Small intestine (tissue), 7 donors: ENCODE measurements at regions not wholly inside any gene's neighbourhood (a gene's known extent, or its start where the extent isn't known, plus 50 kb on each side); places are given as distances from the start of the nearest gene placed in this dataset.
A peak's percentile ranks its signal among the peaks of the same experiment; 100 is the strongest.
"Not testable (repeated sequence)": the region's sequence is repeated elsewhere in the genome, so short reads cannot be mapped to it uniquely, and the experiment has no call there.

Experiments used
- DNase-seq, 2 donors: peaks; one replicate each; pipeline versions ENCODE4 v3.0.0 to v3.0.0-alpha.2; 2013
- FAIRE-seq: peaks from 2 replicates; lab custom pipeline; 2012; peaks lifted over from hg19 to GRCh38; lab: Jason Lieb, UNC
- H3K27ac ChIP-seq, 3 donors: one replicate each; pipeline ENCODE4 v1.5.1; 2013; ENCODE audit warnings: low read length in 2 of 3, mild to moderate bottlenecking in 2 of 3, control low read depth in 1 of 3, inconsistent platforms in 1 of 3, low read depth in 1 of 3, moderate library complexity in 1 of 3
- H3K27me3 ChIP-seq, 3 donors: one replicate each; pipeline ENCODE4 v1.6.1; 2013; ENCODE audit warnings: low read length in 3 of 3, inconsistent platforms in 1 of 3; ENCODE audit not compliant: control insufficient read depth in 3 of 3, insufficient read depth in 3 of 3
- H3K36me3 ChIP-seq, 3 donors: one replicate each; pipeline ENCODE4 v1.6.1; 2013; ENCODE audit warnings: low read length in 3 of 3, inconsistent platforms in 1 of 3, low read depth in 1 of 3, mild to moderate bottlenecking in 1 of 3, moderate library complexity in 1 of 3; ENCODE audit not compliant: control insufficient read depth in 3 of 3, insufficient read depth in 2 of 3
- H3K4me1 ChIP-seq, 3 donors: one replicate each; pipeline ENCODE4 v1.6.1; 2013; ENCODE audit warnings: low read length in 2 of 3, inconsistent platforms in 1 of 3, low read depth in 1 of 3, mild to moderate bottlenecking in 1 of 3, moderate library complexity in 1 of 3; ENCODE audit not compliant: control insufficient read depth in 3 of 3, insufficient read depth in 2 of 3
- H3K4me3 ChIP-seq, 3 donors: one replicate each; pipeline ENCODE4 v1.5.1; 2013; ENCODE audit warnings: low read length in 3 of 3, control low read depth in 1 of 3, inconsistent platforms in 1 of 3, low read depth in 1 of 3, mild to moderate bottlenecking in 1 of 3, moderate library complexity in 1 of 3
- H3K9me3 ChIP-seq, 2 donors: one replicate each; pipeline ENCODE4 v1.6.1; 2013; ENCODE audit warnings: low read depth in 1 of 2, low read length in 1 of 2; ENCODE audit not compliant: control insufficient read depth in 2 of 2, insufficient read depth in 1 of 2
- WGBS, 3 donors: extraction: QIAGEN DNeasy Blood & Tissue Kit; methylation state at CpG; one replicate each; pipeline ENCODE4 v1.1.7; 2013; 5-methylcytosine and 5-hydroxymethylcytosine counted together
- donor health status: healthy with polysubstance abuse.
- donor health status: control.
- donor health status: control.
- donor health status: Bipolar disorder and iron deficiency.
- donor health status: healthy.

GRCh38 chr7:23925088-23925487 is 215.1 kb downstream of the STK31 start:
- FAIRE-seq (no peak), DNase-seq (no peak)
- Histone ChIP-seq H3K36me3 (no peaks in the 10 kb centered on the region), H3K27ac (no peak overlapping the region), H3K9me3 (no peaks in the 10 kb centered on the region), H3K4me3 (no peak overlapping the region), H3K27me3 (no peaks in the 10 kb centered on the region), H3K4me1 (no peaks in the 10 kb centered on the region)
- WGBS, 3 donors = 77 to 82% (median 82%) methylated on average over 5 of the region's 5 CpGs

DNA sequence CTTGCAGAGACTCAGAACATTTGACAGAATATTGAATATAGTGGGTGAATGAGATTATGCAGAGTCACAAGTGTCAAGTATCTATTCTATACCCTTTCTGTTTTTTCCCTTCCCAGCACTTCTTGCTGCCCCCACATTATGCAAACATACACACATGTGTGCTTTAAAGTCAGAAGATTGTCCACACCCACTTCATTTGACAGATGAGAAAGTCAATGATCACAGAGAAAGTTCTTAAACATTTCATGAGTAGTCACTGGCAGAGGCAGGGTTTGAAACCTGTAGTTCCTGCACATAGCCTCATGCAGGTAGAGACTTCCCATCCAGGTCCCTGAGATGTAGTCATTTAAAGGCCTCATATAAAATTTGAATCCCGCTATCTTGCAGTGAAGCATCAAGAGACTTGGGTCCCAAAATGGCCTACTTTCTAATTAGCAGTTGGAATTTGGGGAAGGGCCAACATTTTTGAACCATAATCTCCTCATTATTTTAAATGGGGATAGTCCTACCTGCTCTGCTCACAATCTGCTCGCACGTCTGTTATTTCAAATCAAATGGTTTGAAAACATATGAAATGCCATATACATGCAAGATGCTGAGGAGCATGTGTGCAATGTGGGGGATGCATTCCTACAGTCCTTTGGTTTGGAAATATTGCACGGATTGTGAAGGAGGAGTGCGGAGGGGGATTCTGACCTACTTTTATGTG is 217.8 kb downstream of the STK31 start:
- no peak overlapping the region for H3K27ac ChIP-seq
- 88 to 93% (median 91%) methylated on average over 5 of the region's 5 CpGs for WGBS, 3 donors
- DNase-seq (no peak), FAIRE-seq (no peak)
- H3K27me3 ChIP-seq = no peaks in the 10 kb centered on the region
- H3K4me1 ChIP-seq = no peaks in the 10 kb centered on the region
- H3K9me3 ChIP-seq = no peaks in the 10 kb centered on the region
- H3K4me3 ChIP-seq = no peak overlapping the region
- H3K36me3 ChIP-seq = no peaks in the 10 kb centered on the region

DNA sequence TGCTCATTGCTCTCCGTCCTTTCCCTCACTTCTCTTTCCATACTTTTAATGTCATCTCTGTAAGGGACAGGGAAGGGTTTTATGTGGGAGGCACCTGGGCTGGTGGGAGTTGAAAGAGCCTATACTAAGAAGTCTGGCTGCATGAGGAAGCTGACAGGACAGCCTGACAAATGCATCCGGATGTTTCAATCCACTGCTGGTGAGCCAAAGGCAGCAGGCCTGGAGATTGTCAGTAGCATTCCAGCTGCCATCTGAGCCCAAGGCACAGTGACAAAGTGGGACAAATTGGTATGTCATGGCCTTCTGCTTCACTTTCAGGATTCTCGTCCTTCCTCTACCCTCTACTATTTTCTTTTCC is 218.4 kb downstream of the STK31 start:
- no peak overlapping the region for H3K4me3 ChIP-seq
- FAIRE-seq (no peak), DNase-seq (no peak)
- H3K27ac ChIP-seq = no peak overlapping the region
- no peaks in the 10 kb centered on the region for H3K27me3 ChIP-seq
- H3K9me3 ChIP-seq = no peaks in the 10 kb centered on the region
- no peaks in the 10 kb centered on the region for H3K36me3 ChIP-seq
- H3K4me1 ChIP-seq = no peaks in the 10 kb centered on the region
- WGBS, 3 donors = 53 to 87% (median 76%) methylated on average over 3 of the region's 3 CpGs

GRCh38 chr7:23930312-23930711 is 220.3 kb downstream of the STK31 start:
- no peaks in the 10 kb centered on the region for H3K4me1 ChIP-seq

GRCh38 chr7:23931633-23932032 is 221.6 kb downstream of the STK31 start:
- FAIRE-seq = no peak
- 83 to 93% (median 87%) methylated on average over 2 of the region's 2 CpGs for WGBS, 3 donors
- H3K36me3 ChIP-seq = no peaks in the 10 kb centered on the region

More at GRCh38 chr7:23930312-23930711, 220.3 kb downstream of the STK31 start:
- Histone ChIP-seq H3K4me3 (no peak overlapping the region), H3K9me3 (no peaks in the 10 kb centered on the region), H3K27ac (no peak overlapping the region), H3K27me3 (no peaks in the 10 kb centered on the region), H3K36me3 (no peaks in the 10 kb centered on the region)
- WGBS, 3 donors = 28 to 61% (median 32%) methylated on average over 1 of the region's 1 CpG
- DNase-seq (no peak), FAIRE-seq (no peak)

DNA sequence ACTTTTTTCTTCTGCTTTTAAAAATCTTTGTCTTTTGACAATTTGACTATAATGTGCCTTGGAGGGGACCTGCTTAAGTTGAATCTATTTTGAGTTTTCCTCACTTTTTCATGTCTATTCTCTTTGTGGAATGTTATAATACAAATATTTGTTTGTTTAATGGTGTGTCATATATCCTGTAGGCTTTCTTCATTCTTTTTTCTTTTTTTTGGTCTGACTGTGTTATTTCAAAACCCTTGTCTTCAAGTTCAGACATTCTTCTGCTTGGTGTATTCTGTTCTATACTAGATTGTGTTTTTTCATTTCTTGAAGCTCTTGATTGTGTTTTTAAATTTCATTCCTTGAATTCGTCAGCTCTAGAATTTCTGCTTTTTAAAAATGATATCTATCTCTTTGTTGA is 228.2 kb downstream of the STK31 start:
- Histone ChIP-seq H3K4me3 (no peak overlapping the region), H3K9me3 (no peaks in the 10 kb centered on the region), H3K27me3 (no peaks in the 10 kb centered on the region), H3K27ac (no peak overlapping the region), H3K36me3 (no peaks in the 10 kb centered on the region), H3K4me1 (peaks cover 0 to 3% (median 0%) of the 10 kb centered on the region in 3 donors)
- no peak for DNase-seq
- 85 to 91% (median 90%) methylated on average over 1 of the region's 1 CpG for WGBS, 3 donors
- no peak for FAIRE-seq

More at GRCh38 chr7:23931633-23932032, 221.6 kb downstream of the STK31 start:
- Histone ChIP-seq H3K9me3 (no peaks in the 10 kb centered on the region), H3K27ac (no peak overlapping the region), H3K27me3 (no peaks in the 10 kb centered on the region), H3K4me1 (no peaks in the 10 kb centered on the region), H3K4me3 (no peak overlapping the region)
- DNase-seq = no peak

GRCh38 chr7:23938937-23939552 is 229.0 kb downstream of the STK31 start:
- Histone ChIP-seq H3K36me3 (no peaks in the 10 kb centered on the region), H3K27me3 (peaks cover 0 to 2% (median 0%) of the 10 kb centered on the region in 3 donors), H3K4me3 (no peak overlapping the region), H3K9me3 (no peaks in the 10 kb centered on the region), H3K4me1 (peaks cover 0 to 3% (median 0%) of the 10 kb centered on the region in 3 donors), H3K27ac (no peak overlapping the region)
- DNase-seq (peak; percentile 75 to 76), FAIRE-seq (no peak)
- 16 to 27% (median 22%) methylated on average over 4 of the region's 4 CpGs for WGBS, 3 donors

- not testable (repeated sequence) for H3K9me3 ChIP-seq, H3K36me3 ChIP-seq, FAIRE-seq, H3K4me3 ChIP-seq, DNase-seq, H3K27ac ChIP-seq, H3K27me3 ChIP-seq, H3K4me1 ChIP-seq
- 86 to 89% (median 87%) methylated on average over 2 of the region's 2 CpGs for WGBS, 3 donors
Measured at GRCh38 chr7:23939747-23940146, 229.7 kb downstream of the STK31 start.
